ENCODE measurements at regions not wholly inside any gene's neighbourhood (a gene's known extent, or its start where the extent isn't known, plus 50 kb on each side); places are given as distances from the start of the nearest gene placed in this dataset.

- POLR2A ChIA-PET = no interaction called here
- no peaks in the 10 kb centered on the region for H3K36me3 ChIP-seq (ENCODE audit: control insufficient read depth in 2 of 2, insufficient read depth in 1 of 2, low read length in 2 of 2)
- no peaks in the 10 kb centered on the region for H3K9me3 ChIP-seq (ENCODE audit: control insufficient read depth, insufficient read depth, low read depth, low read length)
- TF ChIP-seq KLF7 (tag by site-specific recombination; IDR thresholded peaks at IDR 0.05; ENCODE audit: borderline replicate concordance) (no peak), ZNF24 (tag by site-specific recombination; IDR thresholded peaks at IDR 0.05) (no peak), ZSCAN18 (tag by site-specific recombination; IDR thresholded peaks at IDR 0.05) (no peak), ZNF600 (tag by site-specific recombination; IDR thresholded peaks at IDR 0.05) (no peak), KLF16 (tag by site-specific recombination; IDR thresholded peaks at IDR 0.05) (no peak), ZNF48 (tag by site-specific recombination; IDR thresholded peaks at IDR 0.05) (no peak), OSR2 (tag by site-specific recombination; IDR thresholded peaks at IDR 0.05) (no peak), ZNF26 (tag by site-specific recombination; IDR thresholded peaks at IDR 0.05) (no peak)
- CTCF ChIA-PET = interaction anchor here (0.6 to 1.0 kb wide), 3 partner anchors 12 to 465 kb away, joined by 3 read pairs; no protein-coding TSS in a partner anchor
- H3K4me3 ChIP-seq (ENCODE audit: low read depth, low read length) = no peak overlapping the region
- no peaks in the 10 kb centered on the region for H3K4me1 ChIP-seq (ENCODE audit: control insufficient read depth, insufficient read depth, low read length)
- H3K27ac ChIP-seq (ENCODE audit: extremely low read depth, low read depth, low read length) = no peak overlapping the region
Measured at GRCh38 chr15:27702581-27702980, 396.5 kb downstream of the OCA2 start.

GRCh38 chr15:27701956-27702355, 397.2 kb downstream of the OCA2 start:
- Histone ChIP-seq H3K27ac (ENCODE audit: extremely low read depth, low read depth, low read length) (no peak overlapping the region), H3K9me3 (ENCODE audit: control insufficient read depth, insufficient read depth, low read depth, low read length) (no peaks in the 10 kb centered on the region), H3K4me1 (ENCODE audit: control insufficient read depth, insufficient read depth, low read length) (no peaks in the 10 kb centered on the region), H3K36me3 (ENCODE audit: control insufficient read depth in 2 of 2, insufficient read depth in 1 of 2, low read length in 2 of 2) (no peaks in the 10 kb centered on the region), H3K4me3 (ENCODE audit: low read depth, low read length) (no peak overlapping the region)
- POLR2A ChIA-PET = no interaction called here
- TF ChIP-seq ZNF404 (tag by site-specific recombination; IDR thresholded peaks at IDR 0.05) (no peak), OSR2 (tag by site-specific recombination; IDR thresholded peaks at IDR 0.05) (no peak), ZBTB17 (tag by site-specific recombination; IDR thresholded peaks at IDR 0.05) (no peak), ATF2 (tag by site-specific recombination; IDR thresholded peaks at IDR 0.05; ENCODE audit: low read depth) (no peak), ZNF623 (tag by site-specific recombination; IDR thresholded peaks at IDR 0.05) (no peak), WT1 (tag by site-specific recombination; IDR thresholded peaks at IDR 0.05) (no peak), ZNF302 (tag by site-specific recombination; IDR thresholded peaks at IDR 0.05; ENCODE audit: low read depth) (no peak), IKZF3 (tag by site-specific recombination; IDR thresholded peaks at IDR 0.05) (no peak), ZNF391 (tag by site-specific recombination; IDR thresholded peaks at IDR 0.05; ENCODE audit: borderline replicate concordance, low read depth) (no peak), ZBTB44 (tag by site-specific recombination; IDR thresholded peaks at IDR 0.05) (no peak), GLIS1 (tag by site-specific recombination; IDR thresholded peaks at IDR 0.05) (no peak), ZFP41 (tag by site-specific recombination; IDR thresholded peaks at IDR 0.05; ENCODE audit: borderline replicate concordance) (no peak), KLF16 (tag by site-specific recombination; IDR thresholded peaks at IDR 0.05) (no peak)
- CTCF ChIA-PET = interaction anchor here (0.6 kb wide), 1 partner anchor 205 kb away, joined by 3 read pairs; no protein-coding TSS in a partner anchor

All from HEK293 (cell line).